Stimulated activated naive CD4-positive, alpha-beta T cell (primary cell): ENCODE measurements at regions not wholly inside any gene's neighbourhood (a gene's known extent, or its start where the extent isn't known, plus 50 kb on each side); places are given as distances from the start of the nearest gene placed in this dataset.
"Not testable (repeated sequence)": the region's sequence is repeated elsewhere in the genome, so short reads cannot be mapped to it uniquely, and the experiment has no call there.

Source experiments
- DNase-seq, 6 experiments: peaks; one replicate each; lab custom pipeline; 2025; lab: John Stamatoyannopoulos, UW

- no peak for DNase-seq
Measured at GRCh38 chr4:160082432-160083207, 979.7 kb downstream of the RAPGEF2 start.

GRCh38 chr4:160091631-160092030, 988.8 kb downstream of the RAPGEF2 start:
- DNase-seq = no peak

- no peak for DNase-seq
Measured at GRCh38 chr4:160100316-160100715, 997.4 kb downstream of the RAPGEF2 start.

- no peak for DNase-seq
Measured at GRCh38 chr4:160110891-160111290, 1008.0 kb downstream of the RAPGEF2 start.

GRCh38 chr4:160117686-160118085, 1014.8 kb downstream of the RAPGEF2 start:
- no peak for DNase-seq

- not testable (repeated sequence) for DNase-seq
Measured at GRCh38 chr4:160125576-160126287, 1022.9 kb downstream of the RAPGEF2 start.

- DNase-seq = no peak
Measured at GRCh38 chr4:160127211-160127610, 1024.3 kb downstream of the RAPGEF2 start.

GRCh38 chr4:160129439-160129838, 1026.6 kb downstream of the RAPGEF2 start:
- DNase-seq = no peak

GRCh38 chr4:160136021-160136420, 1033.1 kb downstream of the RAPGEF2 start:
- no peak for DNase-seq

GRCh38 chr4:160141206-160141605, 1038.3 kb downstream of the RAPGEF2 start:
- no peak for DNase-seq

GRCh38 chr4:160142579-160142978, 1039.7 kb downstream of the RAPGEF2 start:
- DNase-seq = no peak

GRCh38 chr4:160143574-160143973, 1040.7 kb downstream of the RAPGEF2 start:
- DNase-seq = no peak

- DNase-seq = no peak
Measured at GRCh38 chr4:160159457-160159856, 1056.6 kb downstream of the RAPGEF2 start.

- no peak for DNase-seq
Measured at GRCh38 chr4:160161026-160161425, 1058.1 kb downstream of the RAPGEF2 start.

- no peak for DNase-seq
Measured at GRCh38 chr4:160175064-160175643, 1072.3 kb downstream of the RAPGEF2 start.

- DNase-seq = no peak
Measured at GRCh38 chr4:160180211-160180610, 1077.3 kb downstream of the RAPGEF2 start.

GRCh38 chr4:160182727-160183126, 1079.8 kb downstream of the RAPGEF2 start:
- no peak for DNase-seq

- no peak for DNase-seq
Measured at GRCh38 chr4:160184884-160185283, 1082.0 kb downstream of the RAPGEF2 start.

GRCh38 chr4:160193787-160194186, 1090.9 kb downstream of the RAPGEF2 start:
- no peak for DNase-seq

- DNase-seq = no peak
Measured at GRCh38 chr4:160194716-160195115, 1091.8 kb downstream of the RAPGEF2 start.

- DNase-seq = no peak
Measured at GRCh38 chr4:160202802-160203201, 1099.9 kb downstream of the RAPGEF2 start.

- DNase-seq = no peak
Measured at GRCh38 chr4:160212078-160212477, 1109.2 kb downstream of the RAPGEF2 start.

GRCh38 chr4:160213366-160213765, 1110.5 kb downstream of the RAPGEF2 start:
- no peak for DNase-seq
